Mesenteric fat pad (tissue), 1 donor: ENCODE measurements at regions not wholly inside any gene's neighbourhood (a gene's known extent, or its start where the extent isn't known, plus 50 kb on each side); places are given as distances from the start of the nearest gene placed in this dataset.
"Not testable (repeated sequence)": the region's sequence is repeated elsewhere in the genome, so short reads cannot be mapped to it uniquely, and the experiment has no call there.

Experiments
- DNase-seq: peaks from one replicate; pipeline ENCODE4 v3.0.0-alpha.2; 2020; ENCODE audit warnings: low spot score
- donor health status: DM: yes; HTN: yes; CAD: no.

GRCh38 chr13:111661052-111661451 is 340.6 kb downstream of the TEX29 start:
- DNase-seq: peak; percentile 60

DNA sequence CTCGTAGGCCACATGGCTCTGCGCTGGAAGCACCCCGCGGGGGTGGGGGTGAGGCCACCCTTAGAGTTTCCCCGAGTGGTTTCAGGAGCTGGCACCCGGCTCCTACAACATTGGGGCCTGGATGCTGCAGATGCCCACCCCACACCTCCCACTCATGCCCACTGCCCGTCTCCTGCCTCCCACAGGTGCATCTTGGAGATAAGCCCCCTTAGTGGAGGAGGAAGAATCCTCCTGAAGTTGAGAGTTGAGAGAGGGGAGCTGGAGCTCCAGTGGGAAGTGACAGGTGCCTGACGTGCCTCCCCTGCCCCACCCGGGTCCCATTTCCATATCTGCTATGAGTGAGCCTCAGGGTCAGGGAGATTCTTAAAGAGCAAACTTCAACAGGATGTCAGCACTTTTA is 341.3 kb downstream of the TEX29 start:
- DNase-seq: peak; percentile 74

DNA sequence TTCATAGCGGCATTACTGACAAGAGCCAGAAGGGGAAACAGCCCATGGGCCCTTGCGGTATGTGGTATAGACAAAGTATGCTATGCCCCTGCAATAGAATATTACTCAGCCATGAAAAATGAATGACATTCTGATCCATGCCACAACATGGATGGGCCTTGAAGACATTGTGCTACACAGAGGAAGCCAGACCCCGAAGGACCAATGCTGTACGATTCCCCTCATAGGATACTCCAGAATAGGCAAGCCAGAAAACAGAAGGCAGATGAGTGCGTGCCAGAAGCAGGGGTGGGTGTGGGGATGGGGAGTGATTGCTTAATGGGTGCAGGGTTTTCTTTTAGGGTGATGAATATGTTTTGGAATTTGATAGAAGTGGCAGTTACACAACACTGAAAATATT is 342.0 kb downstream of the TEX29 start:
- no peak for DNase-seq

DNA sequence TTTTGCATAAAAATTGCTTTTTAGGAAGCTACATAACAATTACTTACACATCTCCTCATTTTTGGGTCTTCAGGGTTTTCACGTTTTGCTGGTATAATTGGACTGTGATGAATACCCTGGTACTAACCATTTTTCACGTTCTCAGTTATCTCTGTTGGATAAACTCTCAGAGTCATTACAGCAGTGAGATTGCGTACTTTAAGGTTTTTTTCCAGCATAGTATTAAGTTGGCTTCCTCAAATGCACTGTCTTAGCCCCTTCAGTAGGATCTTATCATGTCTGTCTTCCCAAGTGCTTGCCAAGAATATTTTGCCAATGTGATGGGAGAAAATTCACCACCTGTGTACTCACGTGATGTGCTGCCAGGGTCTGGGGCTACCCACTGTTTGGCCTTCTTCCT is 342.5 kb downstream of the TEX29 start:
- no peak for DNase-seq

GRCh38 chr13:111663505-111663904 is 343.1 kb downstream of the TEX29 start:
- peak; percentile 53 for DNase-seq

DNA sequence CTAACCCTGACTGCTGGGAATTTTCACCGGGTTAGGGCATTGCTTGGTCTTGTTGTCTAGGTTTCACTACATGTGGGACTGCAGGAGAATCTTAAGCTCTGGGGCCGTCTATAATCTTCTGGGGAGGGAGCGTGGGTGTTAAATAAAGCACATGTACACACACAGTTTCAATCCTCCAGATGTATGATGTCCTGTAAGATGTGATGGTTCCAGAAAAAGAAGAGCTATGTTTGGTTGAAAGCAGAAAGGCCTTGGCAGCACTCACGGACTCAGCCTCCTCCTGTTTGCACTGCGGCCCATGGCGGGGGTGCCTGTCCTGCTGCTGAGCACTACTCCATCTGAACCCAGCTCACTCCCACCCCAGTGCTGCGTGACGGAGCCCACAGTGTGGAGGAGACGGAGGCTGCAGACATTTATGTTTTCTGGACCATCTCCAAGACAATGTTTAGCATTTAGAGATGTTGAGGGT is 343.5 kb downstream of the TEX29 start:
- DNase-seq: peak; percentile 41

- peak; percentile 60 for DNase-seq
These were observed 344.3 kb downstream of the TEX29 start for GRCh38 chr13:111664696-111665095.

- DNase-seq: peak; percentile 87
These were observed 345.3 kb downstream of the TEX29 start for GRCh38 chr13:111665691-111666095.

DNA sequence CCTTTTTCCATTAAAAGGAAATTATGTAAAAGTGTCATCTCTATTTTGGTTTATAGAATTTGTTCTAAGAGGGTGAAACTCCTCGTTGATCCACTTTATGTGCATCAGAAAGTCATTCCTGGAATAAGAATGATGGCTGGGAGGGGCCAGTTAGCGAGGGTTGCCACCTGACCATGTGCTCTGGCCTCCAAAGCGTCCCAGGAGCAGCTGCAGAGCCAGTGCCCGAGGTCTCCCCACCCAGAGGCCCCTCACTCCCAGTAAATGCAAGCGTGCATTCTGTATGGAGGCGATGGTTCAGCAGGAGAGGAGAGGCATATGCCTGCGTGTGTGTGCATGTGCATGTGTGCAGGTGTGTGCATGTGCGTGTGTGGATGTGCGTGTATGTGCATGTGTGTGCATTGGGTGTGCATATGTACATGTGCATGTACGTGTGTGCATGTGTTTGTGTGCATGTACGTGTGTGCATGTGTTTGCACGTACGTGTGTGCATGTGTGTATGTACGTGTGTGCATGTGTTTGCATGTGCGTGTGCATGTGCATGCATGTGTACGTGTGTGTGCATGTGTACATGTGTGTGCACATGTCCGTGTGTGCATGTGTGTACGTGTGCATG is 345.8 kb downstream of the TEX29 start:
- DNase-seq: peak; percentile 74

DNA sequence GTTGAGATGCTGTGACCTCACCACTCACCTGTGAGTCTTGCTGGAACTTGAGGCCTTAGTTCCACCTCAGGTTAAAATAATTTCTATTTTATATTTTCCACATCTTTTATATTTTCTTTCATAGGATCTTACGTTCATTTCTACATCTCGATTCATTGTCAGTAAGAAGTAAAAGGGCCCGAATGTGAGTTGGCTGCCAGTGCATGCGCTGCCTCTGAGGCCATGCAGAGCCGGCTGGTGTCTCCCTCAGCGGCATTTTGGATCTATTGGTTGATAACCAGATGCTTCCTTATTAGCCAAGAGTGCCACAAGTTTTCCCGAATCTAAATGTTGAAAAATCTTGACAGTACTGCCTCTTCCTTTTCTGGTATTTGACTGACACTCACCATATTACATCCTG is 347.3 kb downstream of the TEX29 start:
- no peak for DNase-seq

GRCh38 chr13:111668451-111668850 is 348.0 kb downstream of the TEX29 start:
- peak; percentile 60 for DNase-seq

- DNase-seq: not testable (repeated sequence)
These were observed 351.8 kb downstream of the TEX29 start for GRCh38 chr13:111672198-111672597.

DNA sequence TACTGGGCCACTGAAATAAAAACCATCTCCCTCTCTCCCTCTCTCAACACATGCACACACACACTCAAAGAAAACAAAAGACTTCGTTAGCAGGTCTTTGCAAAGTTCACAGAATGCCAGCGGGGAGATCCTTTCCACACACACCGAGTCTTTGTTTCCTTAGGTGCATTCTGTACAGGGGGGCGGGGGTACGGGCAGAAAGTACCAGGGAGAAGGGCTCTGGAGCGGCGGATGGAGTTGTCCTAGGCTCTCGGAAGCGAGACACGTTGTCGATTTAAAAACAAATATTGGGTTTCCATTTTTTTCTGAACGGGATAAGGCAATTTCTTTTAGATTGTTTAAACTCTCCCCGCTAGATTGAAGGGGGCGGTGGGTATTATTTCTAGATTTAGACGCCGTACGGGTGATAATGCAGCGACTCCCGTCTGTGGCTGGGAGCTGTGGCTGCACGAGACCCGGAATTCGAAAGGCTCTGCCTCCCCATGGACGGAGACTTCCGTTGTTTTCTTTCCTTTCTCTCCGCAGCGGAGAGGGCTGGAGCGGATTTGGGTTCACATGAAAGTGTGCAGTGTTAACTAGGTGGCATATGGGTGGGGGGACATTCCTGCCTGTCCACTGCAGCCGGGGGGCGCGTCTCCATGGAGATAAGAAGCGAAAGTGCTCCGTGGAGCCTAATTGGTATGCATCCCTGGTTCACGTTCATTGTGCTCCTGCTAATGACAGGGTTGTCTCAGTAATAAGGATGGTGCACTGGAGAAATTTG is 357.9 kb downstream of the TEX29 start:
- DNase-seq: not testable (repeated sequence)

DNA sequence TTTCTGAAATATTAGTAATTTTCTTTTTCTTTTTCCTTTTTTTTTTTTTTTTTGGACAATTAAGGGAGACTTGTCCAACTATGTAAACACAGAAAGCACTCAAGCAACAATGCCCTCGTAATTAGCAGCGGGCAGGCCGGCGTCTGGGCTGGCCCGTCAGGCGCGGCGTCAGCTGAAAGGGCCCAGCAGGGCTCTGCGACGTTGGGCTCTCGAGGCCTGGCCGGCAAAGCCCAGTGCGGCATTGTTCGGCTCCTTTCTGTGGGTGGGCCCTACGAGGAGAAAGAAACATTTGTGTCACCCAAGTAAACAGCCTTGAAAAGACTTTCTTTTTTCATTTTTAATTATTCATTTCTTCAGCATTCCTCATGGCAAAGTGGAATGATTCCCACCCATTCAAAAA is 359.2 kb downstream of the TEX29 start:
- not testable (repeated sequence) for DNase-seq

- DNase-seq: not testable (repeated sequence)
These were observed 359.7 kb downstream of the TEX29 start for GRCh38 chr13:111680100-111680499.

DNA sequence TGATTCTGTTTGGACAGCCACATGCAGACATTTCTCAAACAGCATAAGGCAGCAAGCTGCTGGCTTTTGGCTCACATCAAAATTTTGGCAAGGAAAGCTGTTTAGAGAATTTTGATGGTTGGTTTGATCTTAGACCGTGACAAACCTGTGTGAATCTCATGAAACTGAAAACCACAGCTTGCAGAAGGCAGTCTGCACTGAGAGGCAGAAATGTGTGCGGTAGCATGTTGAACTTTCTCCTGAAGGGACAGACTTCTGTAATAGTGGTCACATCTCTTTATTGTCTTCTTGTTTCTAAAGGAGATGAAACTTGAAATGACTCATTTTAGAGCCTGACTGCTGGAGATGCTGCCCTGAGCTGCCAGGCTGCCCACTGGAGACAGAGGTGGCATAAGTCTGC is 371.6 kb downstream of the TEX29 start:
- not testable (repeated sequence) for DNase-seq

DNA sequence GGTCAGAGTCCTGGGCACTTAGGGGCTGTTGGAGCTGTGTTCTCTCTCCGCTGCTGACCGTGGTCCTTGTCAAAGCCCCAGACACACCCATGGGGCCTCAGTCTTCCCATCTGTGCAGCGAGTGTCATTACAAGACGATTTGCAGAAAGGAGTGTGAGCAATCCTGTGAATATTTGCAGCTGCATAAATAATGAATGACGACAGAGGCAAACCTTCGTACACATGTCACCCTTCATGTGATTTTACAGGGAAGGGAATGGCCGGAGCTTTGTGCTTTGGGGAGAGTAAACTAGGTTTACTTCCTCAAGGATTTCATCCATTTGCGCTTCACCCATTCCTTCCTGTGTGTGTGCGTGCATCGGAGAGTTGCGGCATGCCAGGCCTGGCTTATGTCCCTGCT is 370.8 kb upstream of the SOX1 start:
- not testable (repeated sequence) for DNase-seq

GRCh38 chr13:111702059-111702458 is 364.9 kb upstream of the SOX1 start:
- DNase-seq: not testable (repeated sequence)
